NB4 (cell line): ENCODE measurements at regions not wholly inside any gene's neighbourhood (a gene's known extent, or its start where the extent isn't known, plus 50 kb on each side); places are given as distances from the start of the nearest gene placed in this dataset.

Source experiments
- DNase-seq: peaks from one replicate; pipeline ENCODE4 v3.0.0; 2010; ENCODE audit warnings: low read depth
- H3K4me3 ChIP-seq: one replicate; pipeline ENCODE4 v1.5.1; 2011; ENCODE audit warnings: mild to moderate bottlenecking, low read depth, low read length, moderate library complexity
- MAX ChIP-seq: IDR thresholded peaks from 2 replicates; pipeline ENCODE4 v1.6.1; 2011; ENCODE audit warnings: low read depth, low read length
- MYC ChIP-seq: IDR thresholded peaks from 2 replicates; pipeline ENCODE4 v1.6.1; 2011; ENCODE audit warnings: low read depth, low read length
- POLR2A ChIP-seq: IDR thresholded peaks from 2 replicates; pipeline ENCODE4 v1.6.1; 2011; ENCODE audit warnings: mild to moderate bottlenecking; ENCODE audit not compliant: insufficient read length; ENCODE audit errors: extremely low read depth
- TF ChIP-seq, protein P1 (sequence below): IDR thresholded peaks from one replicate; pipeline ENCODE4 v1.5.1; 2012; ENCODE audit warnings: low read depth, low read length

GRCh38 chr6:109298605-109299264 is 83.5 kb downstream of the CD164 start:
- TF ChIP-seq POLR2A (no peak), MAX (no peak), MYC (0 out of 2 replicates have a peak, but pooled peaks have one; percentile 8)
- TF ChIP-seq, protein P1, sequence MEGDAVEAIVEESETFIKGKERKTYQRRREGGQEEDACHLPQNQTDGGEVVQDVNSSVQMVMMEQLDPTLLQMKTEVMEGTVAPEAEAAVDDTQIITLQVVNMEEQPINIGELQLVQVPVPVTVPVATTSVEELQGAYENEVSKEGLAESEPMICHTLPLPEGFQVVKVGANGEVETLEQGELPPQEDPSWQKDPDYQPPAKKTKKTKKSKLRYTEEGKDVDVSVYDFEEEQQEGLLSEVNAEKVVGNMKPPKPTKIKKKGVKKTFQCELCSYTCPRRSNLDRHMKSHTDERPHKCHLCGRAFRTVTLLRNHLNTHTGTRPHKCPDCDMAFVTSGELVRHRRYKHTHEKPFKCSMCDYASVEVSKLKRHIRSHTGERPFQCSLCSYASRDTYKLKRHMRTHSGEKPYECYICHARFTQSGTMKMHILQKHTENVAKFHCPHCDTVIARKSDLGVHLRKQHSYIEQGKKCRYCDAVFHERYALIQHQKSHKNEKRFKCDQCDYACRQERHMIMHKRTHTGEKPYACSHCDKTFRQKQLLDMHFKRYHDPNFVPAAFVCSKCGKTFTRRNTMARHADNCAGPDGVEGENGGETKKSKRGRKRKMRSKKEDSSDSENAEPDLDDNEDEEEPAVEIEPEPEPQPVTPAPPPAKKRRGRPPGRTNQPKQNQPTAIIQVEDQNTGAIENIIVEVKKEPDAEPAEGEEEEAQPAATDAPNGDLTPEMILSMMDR: no peak
- peak; percentile 55 for DNase-seq
- H3K4me3 ChIP-seq: no peak overlapping the region

DNA sequence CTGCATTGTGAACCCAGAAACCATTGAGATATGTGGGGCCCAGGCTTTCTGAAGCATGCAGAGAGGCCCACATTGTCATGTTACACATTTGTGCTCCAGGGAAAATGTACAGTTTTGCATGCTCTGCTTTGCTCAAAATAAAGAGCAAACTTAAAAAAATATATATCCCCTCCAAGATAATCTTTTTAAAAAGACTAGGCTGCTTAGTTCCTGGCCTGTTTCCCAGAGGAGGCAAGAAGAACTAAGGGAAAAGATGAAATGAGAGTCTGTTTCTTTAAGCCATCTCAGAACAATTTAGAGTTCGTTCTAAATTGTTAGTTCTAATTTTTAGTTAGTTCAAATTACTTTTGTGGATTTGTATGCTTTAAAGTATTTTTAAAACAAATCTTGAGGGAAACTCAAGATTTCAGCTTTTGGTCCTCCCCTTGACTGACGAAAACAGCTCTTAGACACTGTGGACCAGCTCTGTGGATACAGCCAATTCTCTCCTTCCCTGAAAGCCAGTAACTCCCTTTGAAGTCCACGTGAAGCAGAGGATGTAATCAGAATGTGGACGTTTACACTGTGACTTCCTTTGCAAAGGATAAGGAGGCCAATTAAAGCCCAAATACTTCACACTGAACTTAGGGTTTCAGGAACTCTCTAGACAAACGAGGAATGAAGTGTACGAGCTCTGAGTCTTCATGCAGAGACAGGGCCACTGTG is 84.7 kb downstream of the CD164 start:
- DNase-seq: no peak
- no peak overlapping the region for H3K4me3 ChIP-seq
- TF ChIP-seq MYC (no peak), MAX (no peak), POLR2A (no peak)
- TF ChIP-seq, protein P1: no peak

- no peak overlapping the region for H3K4me3 ChIP-seq
- no peak for DNase-seq
- TF ChIP-seq MAX: no peak
- no peak for TF ChIP-seq MYC
- TF ChIP-seq, protein P1: no peak
- no peak for TF ChIP-seq POLR2A
These were observed 85.3 kb downstream of the CD164 start for GRCh38 chr6:109296971-109297372.

DNA sequence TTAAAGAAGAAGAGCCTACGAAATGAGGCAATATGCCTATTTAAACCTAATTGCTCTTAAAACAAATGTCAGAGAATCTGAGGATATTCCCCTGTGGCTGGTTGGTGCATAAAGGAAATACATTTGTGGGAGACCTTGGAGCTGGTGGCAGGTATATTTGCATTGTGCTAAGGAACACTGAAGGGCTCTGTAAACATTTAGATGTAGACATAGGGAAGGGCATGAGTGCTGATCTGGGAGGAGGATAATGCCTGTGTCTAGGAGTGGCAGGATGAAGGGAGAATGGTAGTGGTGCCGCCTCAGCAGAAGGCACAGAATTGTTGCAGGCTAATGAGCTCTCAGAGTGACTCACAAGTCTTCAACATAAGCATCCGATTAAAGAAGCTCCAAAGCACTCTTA is 85.8 kb downstream of the CD164 start:
- TF ChIP-seq MYC (no peak), POLR2A (no peak), MAX (no peak)
- no peak for DNase-seq
- no peak overlapping the region for H3K4me3 ChIP-seq

- TF ChIP-seq, protein P1: no peak
- no peak for TF ChIP-seq MYC
- no peak for DNase-seq
- no peak overlapping the region for H3K4me3 ChIP-seq
These were observed 86.5 kb downstream of the CD164 start for GRCh38 chr6:109295774-109296156.

- TF ChIP-seq POLR2A (no peak), MAX (no peak), MYC (no peak)
- TF ChIP-seq, protein P1: no peak
- no peak for DNase-seq
- no peak overlapping the region for H3K4me3 ChIP-seq
These were observed 87.0 kb downstream of the CD164 start for GRCh38 chr6:109295109-109295773.
